HG03354 (cell line): ENCODE measurements at regions not wholly inside any gene's neighbourhood (a gene's known extent, or its start where the extent isn't known, plus 50 kb on each side); places are given as distances from the start of the nearest gene placed in this dataset.
"Not testable (repeated sequence)": the region's sequence is repeated elsewhere in the genome, so short reads cannot be mapped to it uniquely, and the experiment has no call there.

ENCODE experiments used
- ATAC-seq: cut with Tn5 transposase; IDR thresholded peaks from one replicate; pipeline ENCODE4 v1.9.1; 2021; ENCODE audit warnings: mild to moderate bottlenecking; ENCODE audit not compliant: unreplicated experiment, poor library complexity, severe bottlenecking

DNA sequence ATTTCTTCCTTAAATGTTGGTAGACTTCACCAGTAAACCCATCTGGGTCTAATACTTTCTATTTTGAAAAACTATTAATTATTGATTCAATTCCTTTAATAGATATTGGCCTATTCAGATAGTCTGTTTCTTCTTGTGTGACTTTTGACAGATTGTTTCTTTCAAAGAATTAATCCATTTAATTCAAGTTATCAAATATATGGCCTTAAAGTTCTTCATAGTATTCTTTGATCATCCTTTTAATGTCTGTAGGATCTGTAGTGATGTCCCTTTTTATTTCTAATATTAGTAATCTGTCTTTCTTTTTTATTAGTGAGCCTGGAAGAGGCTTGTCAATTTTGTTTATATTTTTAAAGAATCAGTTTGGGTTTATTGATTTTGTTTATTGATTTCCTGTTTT, 190.0 kb downstream of the SLC38A4 start:
- no peak for ATAC-seq

GRCh38 chr12:46629331-46630229, 196.2 kb downstream of the SLC38A4 start:
- no peak for ATAC-seq

GRCh38 chr12:46628176-46628575, 197.6 kb downstream of the SLC38A4 start:
- ATAC-seq = no peak

GRCh38 chr12:46627686-46628085, 198.1 kb downstream of the SLC38A4 start:
- no peak for ATAC-seq

DNA sequence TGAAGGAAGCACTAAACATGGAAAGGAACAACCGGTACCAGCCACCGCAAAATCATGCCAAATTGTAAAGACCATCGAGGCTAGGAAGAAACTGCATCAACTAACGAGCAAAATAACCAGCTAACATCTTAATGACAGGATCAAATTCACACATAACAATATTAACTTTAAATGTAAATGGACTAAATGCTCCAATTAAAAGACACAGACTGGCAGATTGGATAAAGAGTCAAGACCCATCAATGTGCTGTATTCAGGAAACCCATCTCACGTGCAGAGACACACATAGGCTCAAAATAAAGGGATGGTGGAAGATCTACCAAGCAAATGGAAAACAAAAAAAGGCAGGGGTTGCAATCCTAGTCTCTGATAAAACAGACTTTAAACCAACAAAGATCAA, 206.3 kb downstream of the SLC38A4 start:
- ATAC-seq = not testable (repeated sequence)

GRCh38 chr12:46617737-46618136, 208.1 kb downstream of the SLC38A4 start:
- ATAC-seq = not testable (repeated sequence)

DNA sequence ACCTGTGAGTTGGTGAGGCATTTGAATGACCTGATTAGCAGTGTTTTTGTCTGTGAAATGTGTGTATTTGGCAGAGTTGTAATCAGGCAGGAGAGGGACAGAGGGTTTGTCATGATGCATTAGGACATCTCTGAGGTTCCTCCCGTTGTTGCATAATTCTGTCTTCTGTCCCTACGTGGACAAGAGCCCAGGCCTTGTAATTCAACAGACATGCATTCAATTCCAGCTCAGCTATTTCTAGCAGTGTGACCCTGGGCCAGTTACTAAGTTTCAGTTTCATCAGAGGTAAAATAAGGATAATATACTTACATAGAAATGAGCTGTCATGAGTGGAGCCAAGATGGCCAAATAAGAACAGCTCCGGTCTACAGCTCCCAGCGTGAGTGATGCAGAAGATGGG, 208.6 kb downstream of the SLC38A4 start:
- ATAC-seq = no peak

GRCh38 chr12:46610754-46611153, 215.0 kb downstream of the SLC38A4 start:
- no peak for ATAC-seq

DNA sequence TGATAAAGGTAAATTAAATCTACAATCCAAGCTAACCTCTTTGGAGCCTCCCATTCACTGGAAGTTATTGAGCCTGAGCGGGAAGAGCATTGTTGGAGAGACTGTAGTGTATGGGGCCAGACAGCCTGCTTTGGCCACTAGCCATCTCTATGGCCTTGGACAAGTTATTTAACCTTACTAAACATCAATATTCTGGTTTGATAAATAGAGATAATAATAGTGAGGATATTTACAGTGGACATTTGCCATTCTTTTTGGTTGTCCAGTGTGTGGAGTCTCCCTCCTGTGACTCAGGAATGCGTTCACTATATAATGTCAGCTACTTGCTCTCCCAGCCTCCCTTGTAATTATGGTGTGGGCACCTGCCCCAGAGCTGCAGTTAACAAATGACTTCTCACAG, 216.1 kb downstream of the SLC38A4 start:
- ATAC-seq = no peak

- ATAC-seq = no peak
These were observed 216.5 kb downstream of the SLC38A4 start for GRCh38 chr12:46609273-46609623.

GRCh38 chr12:46608431-46609272, 217.1 kb downstream of the SLC38A4 start:
- ATAC-seq = no peak

GRCh38 chr12:46604684-46605083, 221.1 kb downstream of the SLC38A4 start:
- ATAC-seq = no peak

GRCh38 chr12:46603776-46604456, 221.9 kb downstream of the SLC38A4 start:
- ATAC-seq = no peak

DNA sequence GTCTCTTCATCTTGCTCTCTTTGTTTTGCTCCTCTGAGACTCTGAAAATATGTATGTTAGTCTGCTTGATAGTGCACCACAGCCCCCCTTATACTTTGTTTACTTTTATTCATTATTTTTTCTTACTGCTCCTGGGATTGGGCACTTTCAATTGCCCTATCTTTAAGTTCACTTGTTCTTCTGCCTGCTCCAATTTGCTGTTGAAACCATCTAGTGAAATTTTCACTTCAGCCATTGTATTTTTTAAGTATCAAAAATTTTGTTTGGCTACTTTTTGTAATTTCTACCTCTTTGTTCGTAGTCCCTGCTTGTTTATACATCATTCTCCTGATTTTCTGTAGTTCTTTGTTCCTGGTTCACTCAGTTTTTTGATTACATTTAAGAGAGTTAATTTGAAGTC, 223.3 kb downstream of the SLC38A4 start:
- no peak for ATAC-seq

GRCh38 chr12:46590991-46591703, 218.6 kb upstream of the SLC38A2 start:
- ATAC-seq = no peak

DNA sequence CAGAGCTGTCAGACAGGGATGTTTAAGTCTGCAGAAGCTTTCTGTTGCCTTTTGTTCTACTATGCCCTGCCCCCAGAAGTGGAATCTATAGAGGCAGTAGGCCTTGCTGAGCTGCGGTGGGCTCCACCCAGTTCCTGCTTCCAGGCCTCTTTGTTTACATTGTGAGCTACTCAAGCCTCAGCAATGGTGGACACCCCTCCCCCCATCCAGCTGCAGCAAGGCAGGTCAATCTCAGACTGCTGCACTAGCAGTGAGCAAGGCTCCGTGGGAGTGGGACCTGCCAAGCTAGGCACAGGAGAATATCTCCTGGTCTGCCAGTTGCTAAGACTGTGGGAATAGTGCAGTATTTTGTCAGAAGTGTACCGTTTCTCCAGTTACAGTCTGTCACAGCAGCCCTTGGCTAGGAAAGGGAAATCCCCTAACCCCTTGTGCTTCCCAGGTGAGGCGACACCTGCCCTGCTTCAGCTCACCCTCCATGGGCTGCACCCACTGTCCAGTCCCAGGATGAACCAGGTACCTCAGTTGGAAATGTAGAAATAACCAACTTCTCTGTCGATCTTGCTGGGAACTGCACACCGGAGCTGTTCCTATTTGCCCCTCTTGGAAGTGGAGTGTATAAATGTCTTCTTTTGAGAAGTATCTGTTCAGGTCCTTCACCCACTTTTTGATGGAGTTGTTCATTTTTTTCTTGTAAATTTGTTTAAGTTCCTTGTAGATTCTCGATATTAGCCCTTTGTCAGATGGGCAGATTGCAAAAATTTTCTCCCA, 213.5 kb upstream of the SLC38A2 start:
- no peak for ATAC-seq

- ATAC-seq = not testable (repeated sequence)
These were observed 211.5 kb upstream of the SLC38A2 start for GRCh38 chr12:46584098-46584497.

GRCh38 chr12:46581990-46582389, 209.4 kb upstream of the SLC38A2 start:
- ATAC-seq = not testable (repeated sequence)

- ATAC-seq = no peak
These were observed 207.9 kb upstream of the SLC38A2 start for GRCh38 chr12:46580445-46580844.
